ENCODE measurements at regions not wholly inside any gene's neighbourhood (a gene's known extent, or its start where the extent isn't known, plus 50 kb on each side); places are given as distances from the start of the nearest gene placed in this dataset.
"Not testable (repeated sequence)": the region's sequence is repeated elsewhere in the genome, so short reads cannot be mapped to it uniquely, and the experiment has no call there.

- Histone ChIP-seq H3K4me1 (ENCODE audit: insufficient read depth, insufficient read length) (no peaks in the 10 kb centered on the region), H3K36me3 (ENCODE audit: insufficient read depth, insufficient read length, low read length) (no peaks in the 10 kb centered on the region), H3K4me3 (ENCODE audit: insufficient read length, low read depth) (no peak overlapping the region), H3K27me3 (ENCODE audit: insufficient read depth, insufficient read length) (no peaks in the 10 kb centered on the region), H3K9me3 (ENCODE audit: insufficient read depth, low read length) (no peaks in the 10 kb centered on the region), H3K9ac (ENCODE audit: insufficient read length, low read depth) (no peak overlapping the region)
- no peak for DNase-seq (ENCODE audit: low read depth, low spot score)
- TF ChIP-seq SUZ12 (IDR thresholded peaks at IDR 0.05; ENCODE audit: extremely low read depth, insufficient read depth, insufficient read length) (no peak), YY1 (IDR thresholded peaks at IDR 0.05; ENCODE audit: insufficient read depth, insufficient read length) (no peak), ZNF274 (IDR thresholded peaks at IDR 0.05; ENCODE audit: low read depth, low read length) (no peak)
Measured at GRCh38 chr1:73472810-73473209, 725.2 kb downstream of the LRRIQ3 start.

- no peaks in the 10 kb centered on the region for H3K9me3 ChIP-seq (ENCODE audit: insufficient read depth, low read length)
- TF ChIP-seq SUZ12 (IDR thresholded peaks at IDR 0.05; ENCODE audit: extremely low read depth, insufficient read depth, insufficient read length) (no peak), YY1 (IDR thresholded peaks at IDR 0.05; ENCODE audit: insufficient read depth, insufficient read length) (no peak), ZNF274 (IDR thresholded peaks at IDR 0.05; ENCODE audit: low read depth, low read length) (no peak)
Measured at GRCh38 chr1:73467731-73468130, 730.2 kb downstream of the LRRIQ3 start.

GRCh38 chr1:73463873-73464272 lies 734.1 kb downstream of the LRRIQ3 start:
- Histone ChIP-seq H3K27me3 (ENCODE audit: insufficient read depth, insufficient read length) (no peaks in the 10 kb centered on the region), H3K36me3 (ENCODE audit: insufficient read depth, insufficient read length, low read length) (no peaks in the 10 kb centered on the region), H3K4me3 (ENCODE audit: insufficient read length, low read depth) (no peak overlapping the region), H3K4me1 (ENCODE audit: insufficient read depth, insufficient read length) (no peaks in the 10 kb centered on the region), H3K9me3 (ENCODE audit: insufficient read depth, low read length) (no peaks in the 10 kb centered on the region), H3K9ac (ENCODE audit: insufficient read length, low read depth) (no peak overlapping the region)
- TF ChIP-seq SUZ12 (IDR thresholded peaks at IDR 0.05; ENCODE audit: extremely low read depth, insufficient read depth, insufficient read length): no peak
- no peak for TF ChIP-seq YY1 (IDR thresholded peaks at IDR 0.05; ENCODE audit: insufficient read depth, insufficient read length)
- TF ChIP-seq ZNF274 (IDR thresholded peaks at IDR 0.05; ENCODE audit: low read depth, low read length): no peak
- DNase-seq (ENCODE audit: low read depth, low spot score): no peak

More at GRCh38 chr1:73467731-73468130, 730.2 kb downstream of the LRRIQ3 start:
- no peak overlapping the region for H3K9ac ChIP-seq (ENCODE audit: insufficient read length, low read depth)
- no peaks in the 10 kb centered on the region for H3K4me1 ChIP-seq (ENCODE audit: insufficient read depth, insufficient read length)
- no peaks in the 10 kb centered on the region for H3K27me3 ChIP-seq (ENCODE audit: insufficient read depth, insufficient read length)
- H3K36me3 ChIP-seq (ENCODE audit: insufficient read depth, insufficient read length, low read length): no peaks in the 10 kb centered on the region
- DNase-seq (ENCODE audit: low read depth, low spot score): no peak
- H3K4me3 ChIP-seq (ENCODE audit: insufficient read length, low read depth): no peak overlapping the region

GRCh38 chr1:73452522-73452921 lies 745.5 kb downstream of the LRRIQ3 start:
- Histone ChIP-seq H3K4me3 (ENCODE audit: insufficient read length, low read depth) (no peak overlapping the region), H3K9ac (ENCODE audit: insufficient read length, low read depth) (no peak overlapping the region), H3K36me3 (ENCODE audit: insufficient read depth, insufficient read length, low read length) (no peaks in the 10 kb centered on the region), H3K27me3 (ENCODE audit: insufficient read depth, insufficient read length) (no peaks in the 10 kb centered on the region), H3K9me3 (ENCODE audit: insufficient read depth, low read length) (no peaks in the 10 kb centered on the region), H3K4me1 (ENCODE audit: insufficient read depth, insufficient read length) (no peaks in the 10 kb centered on the region)
- DNase-seq (ENCODE audit: low read depth, low spot score): no peak
- no peak for TF ChIP-seq ZNF274 (IDR thresholded peaks at IDR 0.05; ENCODE audit: low read depth, low read length)
- TF ChIP-seq SUZ12 (IDR thresholded peaks at IDR 0.05; ENCODE audit: extremely low read depth, insufficient read depth, insufficient read length): no peak
- no peak for TF ChIP-seq YY1 (IDR thresholded peaks at IDR 0.05; ENCODE audit: insufficient read depth, insufficient read length)

GRCh38 chr1:73450668-73451067 lies 747.3 kb downstream of the LRRIQ3 start:
- not testable (repeated sequence) for H3K4me1 ChIP-seq (ENCODE audit: insufficient read depth, insufficient read length); H3K36me3 ChIP-seq (ENCODE audit: insufficient read depth, insufficient read length, low read length); H3K4me3 ChIP-seq (ENCODE audit: insufficient read length, low read depth); H3K27me3 ChIP-seq (ENCODE audit: insufficient read depth, insufficient read length); H3K9me3 ChIP-seq (ENCODE audit: insufficient read depth, low read length); H3K9ac ChIP-seq (ENCODE audit: insufficient read length, low read depth); DNase-seq (ENCODE audit: low read depth, low spot score)

- Histone ChIP-seq H3K36me3 (ENCODE audit: insufficient read depth, insufficient read length, low read length) (no peaks in the 10 kb centered on the region), H3K9ac (ENCODE audit: insufficient read length, low read depth) (no peak overlapping the region), H3K4me3 (ENCODE audit: insufficient read length, low read depth) (no peak overlapping the region), H3K4me1 (ENCODE audit: insufficient read depth, insufficient read length) (no peaks in the 10 kb centered on the region), H3K27me3 (ENCODE audit: insufficient read depth, insufficient read length) (no peaks in the 10 kb centered on the region), H3K9me3 (ENCODE audit: insufficient read depth, low read length) (no peaks in the 10 kb centered on the region)
- DNase-seq (ENCODE audit: low read depth, low spot score): no peak
- TF ChIP-seq YY1 (IDR thresholded peaks at IDR 0.05; ENCODE audit: insufficient read depth, insufficient read length) (no peak), ZNF274 (IDR thresholded peaks at IDR 0.05; ENCODE audit: low read depth, low read length) (no peak), SUZ12 (IDR thresholded peaks at IDR 0.05; ENCODE audit: extremely low read depth, insufficient read depth, insufficient read length) (no peak)
Measured at GRCh38 chr1:73411479-73411878, 786.5 kb downstream of the LRRIQ3 start.

GRCh38 chr1:73401666-73402065 lies 796.3 kb downstream of the LRRIQ3 start:
- Histone ChIP-seq H3K4me1 (ENCODE audit: insufficient read depth, insufficient read length) (no peaks in the 10 kb centered on the region), H3K36me3 (ENCODE audit: insufficient read depth, insufficient read length, low read length) (no peaks in the 10 kb centered on the region), H3K9ac (ENCODE audit: insufficient read length, low read depth) (no peak overlapping the region), H3K9me3 (ENCODE audit: insufficient read depth, low read length) (no peaks in the 10 kb centered on the region), H3K27me3 (ENCODE audit: insufficient read depth, insufficient read length) (no peaks in the 10 kb centered on the region), H3K4me3 (ENCODE audit: insufficient read length, low read depth) (no peak overlapping the region)
- TF ChIP-seq SUZ12 (IDR thresholded peaks at IDR 0.05; ENCODE audit: extremely low read depth, insufficient read depth, insufficient read length) (no peak), ZNF274 (IDR thresholded peaks at IDR 0.05; ENCODE audit: low read depth, low read length) (no peak), YY1 (IDR thresholded peaks at IDR 0.05; ENCODE audit: insufficient read depth, insufficient read length) (no peak)
- peak; percentile 8 for DNase-seq (ENCODE audit: low read depth, low spot score)

- Histone ChIP-seq H3K4me3 (ENCODE audit: insufficient read length, low read depth) (no peak overlapping the region), H3K9ac (ENCODE audit: insufficient read length, low read depth) (no peak overlapping the region), H3K9me3 (ENCODE audit: insufficient read depth, low read length) (no peaks in the 10 kb centered on the region), H3K4me1 (ENCODE audit: insufficient read depth, insufficient read length) (no peaks in the 10 kb centered on the region), H3K27me3 (ENCODE audit: insufficient read depth, insufficient read length) (no peaks in the 10 kb centered on the region), H3K36me3 (ENCODE audit: insufficient read depth, insufficient read length, low read length) (no peaks in the 10 kb centered on the region)
- no peak for TF ChIP-seq ZNF274 (IDR thresholded peaks at IDR 0.05; ENCODE audit: low read depth, low read length)
- no peak for TF ChIP-seq SUZ12 (IDR thresholded peaks at IDR 0.05; ENCODE audit: extremely low read depth, insufficient read depth, insufficient read length)
- DNase-seq (ENCODE audit: low read depth, low spot score): no peak
Measured at GRCh38 chr1:73382966-73383365, 815.0 kb downstream of the LRRIQ3 start.

All from NT2/D1 (cell line).